Caco-2 (cell line): ENCODE measurements at regions not wholly inside any gene's neighbourhood (a gene's known extent, or its start where the extent isn't known, plus 50 kb on each side); places are given as distances from the start of the nearest gene placed in this dataset.

Experiments
- BruUV-seq: library from RNA; stranded (reverse); fragments of 400-500 nt; replicated peaks from 2 replicates; lab custom pipeline; 2021; lab: Mats Ljungman, UMichigan
- CTCF ChIA-PET: fragments of 300-600 bp; sonication (Branson Sonifier 250); formaldehyde crosslinking; loops from one replicate; lab custom pipeline; 2022; ENCODE audit warnings: antibody characterized with exemption; lab: Charles Lee
- POLR2A ChIA-PET: fragments of 300-600 bp; sonication (Branson Sonifier 250); formaldehyde crosslinking; loops from one replicate; lab custom pipeline; 2022; ENCODE audit warnings: antibody characterized with exemption; lab: Charles Lee
- DNase-seq, 2 experiments: peaks; one replicate each; pipeline versions ENCODE4 v3.0.0 to v3.0.0-alpha.2; 2020 to 2022
- H3K27me3 ChIP-seq: replicated peaks from 2 replicates; pipeline ENCODE4 v1.6.0; 2011; ENCODE audit warnings: low read length; ENCODE audit not compliant: control insufficient read depth, insufficient read depth
- H3K36me3 ChIP-seq: 2 replicates; pipeline ENCODE4 v1.5.1; 2011; ENCODE audit warnings: low read length; ENCODE audit not compliant: control insufficient read depth, insufficient read depth
- H3K4me1 ChIP-seq: fragments of 250-450 bp; sonication (Bioruptor Pico); 2 replicates; pipeline ENCODE4 v1.5.1; 2020; ENCODE audit warnings: mild to moderate bottlenecking
- H3K4me3 ChIP-seq: 2 replicates; pipeline ENCODE4 v1.5.1; 2011; ENCODE audit warnings: low read depth, mild to moderate bottlenecking, control low read depth, low read length
- H3K9me3 ChIP-seq: fragments of 250-450 bp; sonication (Bioruptor Pico); 2 replicates; pipeline ENCODE4 v1.5.1; 2020; ENCODE audit warnings: mild to moderate bottlenecking, moderate library complexity
- H3K27ac Mint-ChIP-seq: one replicate; pipeline ENCODE4 v1.8.0; 2022; ENCODE audit warnings: mixed read lengths; ENCODE audit not compliant: unreplicated experiment
- H3K27me3 Mint-ChIP-seq: one replicate; pipeline ENCODE4 v1.8.0; 2022; ENCODE audit warnings: mixed read lengths; ENCODE audit not compliant: insufficient read depth, unreplicated experiment
- H3K36me3 Mint-ChIP-seq: one replicate; pipeline ENCODE4 v1.8.0; 2022; ENCODE audit warnings: mild to moderate bottlenecking, mixed read lengths; ENCODE audit not compliant: insufficient read depth, unreplicated experiment
- H3K4me1 Mint-ChIP-seq: one replicate; pipeline ENCODE4 v1.8.0; 2022; ENCODE audit warnings: low read depth, mixed read lengths; ENCODE audit not compliant: unreplicated experiment
- H3K4me3 Mint-ChIP-seq: one replicate; pipeline ENCODE4 v1.8.0; 2022; ENCODE audit warnings: mild to moderate bottlenecking, moderate library complexity, mixed read lengths; ENCODE audit not compliant: unreplicated experiment
- H3K9me3 Mint-ChIP-seq: one replicate; pipeline ENCODE4 v1.8.0; 2022; ENCODE audit warnings: mixed read lengths; ENCODE audit not compliant: unreplicated experiment
- intact Hi-C: fragments of 100-400 bp; cut with micrococcal nuclease; formaldehyde crosslinking; loops from one replicate; pipeline ENCODE4 v1.10.0; 2022; ENCODE audit not compliant: unreplicated experiment
- TF ChIP-seq, protein P1 (sequence below), 2 experiments: fragments of 200-600 bp in 1 of 2; IDR thresholded peaks; 1 replicate in 1 of 2; 2 replicates in 1 of 2; pipeline versions ENCODE4 v1.5.1 to v1.8.0; 2011 to 2022; ENCODE audit warnings: antibody characterized with exemption in 1 of 2, control low read depth in 1 of 2, inconsistent platforms in 1 of 2, low read depth in 1 of 2, low read length in 1 of 2, mild to moderate bottlenecking in 1 of 2, moderate library complexity in 1 of 2; ENCODE audit not compliant: insufficient read depth in 1 of 2, severe bottlenecking in 1 of 2, unreplicated experiment in 1 of 2

DNA sequence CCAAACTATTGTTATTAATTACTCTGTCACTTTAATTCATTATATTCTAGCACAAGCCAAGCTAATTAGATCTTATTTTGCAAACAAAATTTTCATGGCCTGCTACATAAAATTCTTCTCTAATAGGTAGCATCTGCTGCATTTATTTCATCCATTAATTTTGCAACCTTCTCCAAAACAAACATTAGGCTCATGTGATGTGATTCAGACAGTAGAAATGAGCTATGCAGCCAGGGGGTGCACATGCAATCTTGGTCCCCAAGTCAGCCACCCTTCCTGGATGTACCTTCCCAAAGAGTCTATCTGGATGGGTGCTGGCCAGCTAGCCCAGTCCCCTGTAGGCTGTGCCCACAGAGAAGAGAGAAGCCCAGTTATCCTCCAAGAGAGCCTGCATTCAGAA is 242.1 kb upstream of the OSR1 start:
- Mint-ChIP-seq H3K4me3 (no peak overlapping the region), H3K36me3 (no peaks in the 10 kb centered on the region), H3K27me3 (peaks cover 6% of the 10 kb centered on the region), H3K4me1 (no peaks in the 10 kb centered on the region), H3K27ac (no peak overlapping the region), H3K9me3 (no peaks in the 10 kb centered on the region)
- Histone ChIP-seq H3K9me3 (no peaks in the 10 kb centered on the region), H3K4me3 (no peak overlapping the region), H3K27me3 (no peaks in the 10 kb centered on the region), H3K36me3 (no peaks in the 10 kb centered on the region), H3K4me1 (no peaks in the 10 kb centered on the region)
- BruUV-seq = no TSS peak
- intact Hi-C loops = no loop called here
- CTCF ChIA-PET = no interaction called here
- DNase-seq = no peak
- TF ChIP-seq, protein P1, sequence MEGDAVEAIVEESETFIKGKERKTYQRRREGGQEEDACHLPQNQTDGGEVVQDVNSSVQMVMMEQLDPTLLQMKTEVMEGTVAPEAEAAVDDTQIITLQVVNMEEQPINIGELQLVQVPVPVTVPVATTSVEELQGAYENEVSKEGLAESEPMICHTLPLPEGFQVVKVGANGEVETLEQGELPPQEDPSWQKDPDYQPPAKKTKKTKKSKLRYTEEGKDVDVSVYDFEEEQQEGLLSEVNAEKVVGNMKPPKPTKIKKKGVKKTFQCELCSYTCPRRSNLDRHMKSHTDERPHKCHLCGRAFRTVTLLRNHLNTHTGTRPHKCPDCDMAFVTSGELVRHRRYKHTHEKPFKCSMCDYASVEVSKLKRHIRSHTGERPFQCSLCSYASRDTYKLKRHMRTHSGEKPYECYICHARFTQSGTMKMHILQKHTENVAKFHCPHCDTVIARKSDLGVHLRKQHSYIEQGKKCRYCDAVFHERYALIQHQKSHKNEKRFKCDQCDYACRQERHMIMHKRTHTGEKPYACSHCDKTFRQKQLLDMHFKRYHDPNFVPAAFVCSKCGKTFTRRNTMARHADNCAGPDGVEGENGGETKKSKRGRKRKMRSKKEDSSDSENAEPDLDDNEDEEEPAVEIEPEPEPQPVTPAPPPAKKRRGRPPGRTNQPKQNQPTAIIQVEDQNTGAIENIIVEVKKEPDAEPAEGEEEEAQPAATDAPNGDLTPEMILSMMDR (IDR thresholded peaks at IDR 0.05; ENCODE audit: insufficient read depth in 1 of 2, low read depth in 1 of 2, low read length in 1 of 2, severe bottlenecking in 1 of 2, unreplicated experiment in 1 of 2) = no peak
- POLR2A ChIA-PET = no interaction called here

DNA sequence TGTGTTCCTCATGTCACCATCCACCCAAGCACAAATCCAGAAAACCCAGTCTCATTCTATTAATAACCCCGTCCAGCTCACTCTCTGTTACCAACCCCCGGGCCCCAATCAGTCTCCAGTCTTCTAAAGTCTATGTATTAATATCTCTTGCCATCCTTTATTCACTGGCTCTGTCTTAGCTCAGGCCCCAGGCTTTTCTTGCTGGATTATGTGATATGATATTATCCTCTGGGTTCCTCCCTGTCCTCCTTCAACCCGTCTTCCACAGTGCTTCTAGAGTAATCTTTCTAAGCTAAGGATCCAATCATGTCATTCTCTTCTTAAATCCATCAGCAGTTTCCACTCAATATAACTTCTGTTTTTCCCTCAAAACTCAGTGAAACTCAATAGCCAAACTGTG is 240.5 kb upstream of the OSR1 start:
- Mint-ChIP-seq H3K27ac (no peak overlapping the region), H3K36me3 (no peaks in the 10 kb centered on the region), H3K4me1 (no peaks in the 10 kb centered on the region), H3K9me3 (no peaks in the 10 kb centered on the region), H3K4me3 (no peak overlapping the region), H3K27me3 (peaks cover 7% of the 10 kb centered on the region)
- Histone ChIP-seq H3K4me3 (no peak overlapping the region), H3K36me3 (no peaks in the 10 kb centered on the region), H3K4me1 (no peaks in the 10 kb centered on the region), H3K9me3 (no peaks in the 10 kb centered on the region), H3K27me3 (no peaks in the 10 kb centered on the region)
- BruUV-seq = no TSS peak
- TF ChIP-seq, protein P1 (IDR thresholded peaks at IDR 0.05; ENCODE audit: insufficient read depth in 1 of 2, low read depth in 1 of 2, low read length in 1 of 2, severe bottlenecking in 1 of 2, unreplicated experiment in 1 of 2) = no peak
- intact Hi-C loops = no loop called here
- no peak for DNase-seq
- POLR2A ChIA-PET = no interaction called here
- CTCF ChIA-PET = no interaction called here

DNA sequence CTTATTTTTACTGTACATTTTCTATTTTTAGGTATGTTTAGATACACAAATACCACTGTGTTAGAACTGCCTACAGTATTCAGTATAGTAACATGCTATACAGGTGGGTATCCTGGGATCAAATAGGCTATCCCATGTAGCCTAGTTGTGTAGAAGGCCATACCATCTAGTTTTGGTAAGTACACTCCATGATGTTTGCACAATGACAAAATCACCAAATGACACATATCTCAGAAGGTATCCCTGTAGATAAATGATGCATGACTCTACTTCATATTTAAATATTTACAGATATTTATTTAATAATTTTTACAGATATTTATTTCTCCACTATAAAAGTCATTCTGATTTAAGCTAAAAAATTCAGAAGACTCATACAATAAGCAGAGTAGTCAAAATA is 233.8 kb upstream of the OSR1 start:
- no peak overlapping the region for H3K4me3 Mint-ChIP-seq
- Histone ChIP-seq H3K4me1 (no peaks in the 10 kb centered on the region), H3K27me3 (no peaks in the 10 kb centered on the region), H3K9me3 (no peaks in the 10 kb centered on the region), H3K4me3 (no peak overlapping the region), H3K36me3 (no peaks in the 10 kb centered on the region)
- no peaks in the 10 kb centered on the region for H3K9me3 Mint-ChIP-seq
- BruUV-seq = no TSS peak
- H3K27ac Mint-ChIP-seq = no peak overlapping the region
- H3K36me3 Mint-ChIP-seq = no peaks in the 10 kb centered on the region
- TF ChIP-seq, protein P1 (IDR thresholded peaks at IDR 0.05; ENCODE audit: insufficient read depth in 1 of 2, low read depth in 1 of 2, low read length in 1 of 2, severe bottlenecking in 1 of 2, unreplicated experiment in 1 of 2) = no peak
- DNase-seq = no peak
- POLR2A ChIA-PET = no interaction called here
- no peaks in the 10 kb centered on the region for H3K4me1 Mint-ChIP-seq
- H3K27me3 Mint-ChIP-seq = peaks cover 3% of the 10 kb centered on the region
- CTCF ChIA-PET = no interaction called here
- intact Hi-C loops = no loop called here
